ENCODE measurements at regions not wholly inside any gene's neighbourhood (a gene's known extent, or its start where the extent isn't known, plus 50 kb on each side); places are given as distances from the start of the nearest gene placed in this dataset.

GRCh38 chr1:67532452-67533216, 102.4 kb upstream of the SERBP1 start:
- no peak overlapping the region for H3K27ac ChIP-seq
- TF ChIP-seq CTCF (IDR thresholded peaks at IDR 0.05) (peak; percentile 82), ZFX (IDR thresholded peaks at IDR 0.05; ENCODE audit: borderline replicate concordance) (no peak)

DNA sequence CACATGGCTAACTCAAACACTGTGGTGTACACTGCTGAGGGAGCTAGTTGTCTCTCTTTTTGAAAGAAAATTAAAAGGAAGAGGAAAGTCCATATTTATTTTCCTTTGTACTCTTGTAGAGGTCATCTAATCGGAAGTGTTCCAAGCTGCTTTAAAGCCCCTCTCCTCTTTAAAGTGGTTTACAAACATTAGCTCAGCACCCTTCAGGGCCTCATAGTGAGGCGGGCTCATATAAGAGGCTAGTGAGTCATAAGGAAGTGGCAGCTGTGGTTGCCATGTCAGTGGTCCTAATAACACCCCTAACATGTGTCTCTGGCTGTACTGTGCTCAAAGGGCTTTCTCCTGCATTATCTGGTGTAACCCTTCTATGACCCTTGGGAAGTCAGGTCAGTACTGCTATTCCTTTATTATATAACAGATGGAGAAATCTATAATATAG, 104.4 kb upstream of the SERBP1 start:
- TF ChIP-seq CTCF (IDR thresholded peaks at IDR 0.05) (no peak), ZFX (IDR thresholded peaks at IDR 0.05; ENCODE audit: borderline replicate concordance) (no peak)

DNA sequence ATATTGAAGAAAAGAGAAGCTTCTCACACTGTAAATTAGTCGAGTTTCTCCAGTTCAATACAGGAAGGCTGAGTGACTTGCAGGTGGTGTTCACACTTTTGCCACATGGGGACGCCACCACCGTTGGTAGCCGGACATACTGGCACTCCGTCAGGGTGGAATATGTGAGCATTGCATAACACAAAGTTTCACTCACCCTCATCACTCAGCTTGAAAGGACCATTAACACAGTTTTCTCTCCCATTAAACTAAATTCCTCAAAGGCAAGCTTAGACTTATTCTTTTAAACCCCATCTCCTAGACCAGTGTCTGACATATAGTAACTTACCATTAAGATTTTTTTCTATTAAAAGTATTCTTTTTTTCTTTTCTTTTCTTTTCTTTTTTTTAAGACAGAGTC, 105.3 kb upstream of the SERBP1 start:
- H3K27ac ChIP-seq = no peak overlapping the region
- TF ChIP-seq CTCF (IDR thresholded peaks at IDR 0.05) (peak; percentile 93), ZFX (IDR thresholded peaks at IDR 0.05; ENCODE audit: borderline replicate concordance) (no peak)

More for the DNA sequence above, 104.4 kb upstream of the SERBP1 start:
- no peak overlapping the region for H3K27ac ChIP-seq

DNA sequence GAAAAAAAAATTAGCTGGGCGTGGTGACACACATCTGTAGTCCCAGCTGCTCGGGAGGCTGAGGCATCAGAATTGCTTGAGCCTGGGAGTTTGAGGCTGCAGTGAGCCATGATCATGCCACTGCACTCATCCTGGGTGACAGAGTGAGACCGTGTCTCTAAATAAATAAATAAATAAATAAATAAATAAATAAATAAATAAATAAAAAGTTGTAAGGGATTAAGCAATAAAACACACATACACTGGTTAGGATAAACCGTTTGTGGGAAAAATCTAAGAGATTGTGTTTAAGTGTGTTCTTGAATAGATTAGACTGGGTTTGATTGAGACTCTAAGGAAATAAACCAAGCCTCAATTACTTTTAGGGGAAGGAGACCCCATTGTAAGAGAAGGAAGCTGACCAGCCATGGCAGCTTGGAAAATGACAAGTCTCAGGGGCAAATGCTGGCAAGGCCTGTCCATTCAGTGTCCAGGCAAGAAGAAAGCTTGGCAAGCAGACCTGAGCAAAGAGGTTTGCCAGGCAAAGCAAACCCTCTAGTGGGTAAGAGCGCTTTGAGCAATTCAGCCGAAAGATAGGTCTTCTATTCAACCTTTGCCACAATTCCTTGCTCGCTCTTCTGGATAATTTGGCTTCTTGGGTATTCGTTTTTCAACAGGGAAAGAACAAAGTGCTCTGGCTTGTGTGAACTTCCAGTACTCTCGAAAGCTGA, 106.9 kb upstream of the SERBP1 start:
- H3K27ac ChIP-seq = no peak overlapping the region
- TF ChIP-seq ZFX (IDR thresholded peaks at IDR 0.05; ENCODE audit: borderline replicate concordance) (no peak), CTCF (IDR thresholded peaks at IDR 0.05) (no peak)

DNA sequence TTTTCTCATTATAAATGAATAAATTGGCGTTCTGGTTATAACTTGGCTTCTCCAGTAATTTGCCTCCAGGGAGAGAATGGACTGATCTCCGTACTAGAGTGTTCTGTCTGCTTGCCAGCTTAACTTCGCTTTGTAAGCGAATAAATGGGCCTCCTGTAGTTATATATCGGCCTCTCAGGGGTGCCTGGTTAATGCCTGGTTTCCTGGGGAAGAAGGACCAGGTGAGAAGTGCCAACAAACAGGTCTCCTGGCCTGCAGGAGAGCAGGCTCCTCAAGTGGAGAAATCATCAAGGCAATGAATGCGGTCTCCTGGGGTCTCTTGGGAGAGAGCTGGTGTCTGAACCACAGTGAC, 107.4 kb upstream of the SERBP1 start:
- no peak for TF ChIP-seq CTCF (IDR thresholded peaks at IDR 0.05)
- TF ChIP-seq ZFX (IDR thresholded peaks at IDR 0.05; ENCODE audit: borderline replicate concordance) = no peak
- H3K27ac ChIP-seq = no peak overlapping the region

GRCh38 chr1:67540025-67540732, 110.0 kb upstream of the SERBP1 start:
- H3K27ac ChIP-seq = no peak overlapping the region
- TF ChIP-seq CTCF (IDR thresholded peaks at IDR 0.05) (no peak), ZFX (IDR thresholded peaks at IDR 0.05; ENCODE audit: borderline replicate concordance) (no peak)
